HCT116 (cell line): ENCODE measurements at regions not wholly inside any gene's neighbourhood (a gene's known extent, or its start where the extent isn't known, plus 50 kb on each side); places are given as distances from the start of the nearest gene placed in this dataset.

ENCODE experiments used
- ATAC-seq: fragments of 200-7000 bp; cut with Tn5 transposase; 2 replicates; pipeline ENCODE4 v1.9.1; 2020; ENCODE audit warnings: mild to moderate bottlenecking, moderate library complexity
- BruUV-seq: library from RNA; stranded (reverse); fragments of 400-500 nt; replicated peaks from 2 replicates; lab custom pipeline; 2021; lab: Mats Ljungman, UMichigan
- CTCF ChIA-PET: fragments of 300-600 bp; sonication (Branson Sonifier 250); formaldehyde crosslinking; loops from one replicate; lab custom pipeline; 2021; ENCODE audit warnings: antibody characterized with exemption; lab: Charles Lee
- POLR2A ChIA-PET: fragments of 300-600, 350-600 bp; sonication (Branson Sonifier 250); formaldehyde crosslinking; loops from one replicate; lab custom pipeline; 2021; ENCODE audit warnings: antibody characterized with exemption; lab: Charles Lee
- RAD21 ChIA-PET, 2 experiments: fragments of 300-600 bp; sonication (Branson Sonifier 250); formaldehyde crosslinking; loops; one replicate each; lab custom pipeline; 2023; ENCODE audit warnings: low total read pairs in 2 of 2; ENCODE audit not compliant: uncharacterized antibody in 2 of 2, unreplicated experiment in 2 of 2, low non-redundant PET in 1 of 2; lab: Charles Lee
- DNase-seq: peaks from one replicate; pipeline ENCODE4 v3.0.0-alpha.2; 2010; ENCODE audit warnings: low read depth, low spot score
- H2AFZ ChIP-seq: fragments of 200-600 bp; shearing (Covaris generic), sonication (generic); 2 replicates; pipeline ENCODE4 v1.6.1; 2017; ENCODE audit warnings: low read depth, mixed run types, mixed read lengths, antibody characterized with exemption, low read length; ENCODE audit not compliant: poor library complexity, severe bottlenecking
- H3K27ac ChIP-seq: 2 replicates; pipeline ENCODE4 v1.5.1; 2012; ENCODE audit warnings: low read depth, low read length
- H3K27me3 ChIP-seq: fragments of 200-600 bp; sonication (generic); 2 replicates; pipeline ENCODE4 v1.6.1; 2016; ENCODE audit warnings: mixed run types, low read length, mixed read lengths; ENCODE audit not compliant: insufficient read depth
- H3K36me3 ChIP-seq, 2 experiments: fragments of 200-500 bp in 1 of 2; fragments of 200-600 bp in 1 of 2; sonication (Bioruptor generic) in 1 of 2; sonication (generic) in 1 of 2; 2 replicates each; pipeline versions ENCODE4 v1.5.1 to v1.6.1; 2014 to 2016; ENCODE audit warnings: low read length in 2 of 2, inconsistent platforms in 1 of 2, mixed read lengths in 1 of 2, mixed run types in 1 of 2; ENCODE audit not compliant: insufficient read depth in 2 of 2, control insufficient read depth in 1 of 2
- H3K4me1 ChIP-seq, 2 experiments: fragments of 200-600 bp in 1 of 2; sonication (generic) in 1 of 2; 2 replicates each; pipeline versions ENCODE4 v1.5.1 to v1.6.1; 2012 to 2017; ENCODE audit warnings: low read length in 2 of 2, inconsistent platforms in 1 of 2, mild to moderate bottlenecking in 1 of 2, mixed read lengths in 1 of 2, mixed run types in 1 of 2, moderate library complexity in 1 of 2; ENCODE audit not compliant: insufficient read depth in 2 of 2, control insufficient read depth in 1 of 2
- H3K4me2 ChIP-seq: fragments of 200-600 bp; sonication (generic); 2 replicates; pipeline ENCODE4 v1.6.1; 2017; ENCODE audit warnings: mixed run types, low read length, mixed read lengths
- H3K4me3 ChIP-seq, 2 experiments: fragments of 200-600 bp in 1 of 2; sonication (generic) in 1 of 2; replicated peaks in 1 of 2; 2 replicates each; pipeline ENCODE4 v1.5.1; 2011 to 2016; ENCODE audit warnings: low read length in 2 of 2, control low read depth in 1 of 2, low read depth in 1 of 2, mild to moderate bottlenecking in 1 of 2, mixed read lengths in 1 of 2, mixed run types in 1 of 2
- H3K79me2 ChIP-seq: fragments of 200-600 bp; sonication (generic); 2 replicates; pipeline ENCODE4 v1.6.1; 2017; ENCODE audit warnings: mild to moderate bottlenecking, mixed run types, low read length, moderate library complexity, mixed read lengths; ENCODE audit not compliant: insufficient read depth
- H3K9ac ChIP-seq: fragments of 200-600 bp; sonication (generic); 2 replicates; pipeline ENCODE4 v1.6.1; 2016; ENCODE audit warnings: low read length, mixed read lengths
- H3K9me2 ChIP-seq: fragments of 200-600 bp; sonication (generic), shearing (Covaris generic); 2 replicates; pipeline ENCODE4 v1.6.1; 2017; ENCODE audit warnings: mixed run types, mild to moderate bottlenecking, moderate library complexity; ENCODE audit not compliant: insufficient read depth
- H3K9me3 ChIP-seq, 2 experiments: fragments of 200-500 bp in 1 of 2; fragments of 200-600 bp in 1 of 2; sonication (Bioruptor generic) in 1 of 2; sonication (generic) in 1 of 2; 2 replicates each; pipeline ENCODE4 v1.6.1; 2014 to 2017; ENCODE audit warnings: low read length in 2 of 2, mixed read lengths in 2 of 2, inconsistent platforms in 1 of 2, low read depth in 1 of 2, mild to moderate bottlenecking in 1 of 2, mixed run types in 1 of 2, moderate library complexity in 1 of 2; ENCODE audit not compliant: control insufficient read depth in 1 of 2, insufficient read depth in 1 of 2
- H4K20me1 ChIP-seq: fragments of 200-600 bp; sonication (generic), shearing (Covaris generic); 2 replicates; pipeline ENCODE4 v1.6.1; 2017; ENCODE audit warnings: mixed run types, mild to moderate bottlenecking, moderate library complexity; ENCODE audit not compliant: insufficient read depth
- CEBPB ChIP-seq: IDR thresholded peaks from 2 replicates; pipeline ENCODE4 v1.6.1; 2012; ENCODE audit warnings: low read depth
- ELF1 ChIP-seq: IDR thresholded peaks from 2 replicates; pipeline ENCODE4 v1.6.1; 2012; ENCODE audit warnings: low read depth, borderline replicate concordance
- FOSL1 ChIP-seq: IDR thresholded peaks from 2 replicates; pipeline ENCODE4 v1.6.1; 2012; ENCODE audit warnings: low read depth
- RAD21 ChIP-seq: IDR thresholded peaks from 2 replicates; pipeline ENCODE4 v1.6.1; 2012; ENCODE audit warnings: low read depth, mild to moderate bottlenecking
- SIN3A ChIP-seq: IDR thresholded peaks from 2 replicates; pipeline ENCODE4 v1.6.1; 2012; ENCODE audit warnings: low read depth
- TCF7L2 ChIP-seq: IDR thresholded peaks from 2 replicates; pipeline ENCODE4 v1.7.0; 2011; ENCODE audit warnings: borderline replicate concordance, inconsistent platforms; ENCODE audit not compliant: insufficient read depth, insufficient read length; ENCODE audit errors: extremely low read depth
- YY1 ChIP-seq: IDR thresholded peaks from 2 replicates; pipeline ENCODE4 v1.6.1; 2011; ENCODE audit warnings: low read length, low read depth, moderate library complexity, mild to moderate bottlenecking; ENCODE audit not compliant: insufficient replicate concordance; ENCODE audit errors: extremely low read depth
- ZFX ChIP-seq: fragments of 450-650 bp; IDR thresholded peaks from 2 replicates; pipeline ENCODE4 v1.6.1; 2017
- ZNF274 ChIP-seq: fragments of 200-500 bp; sonication (Bioruptor generic); IDR thresholded peaks from 2 replicates; pipeline ENCODE4 v1.6.1; 2014; ENCODE audit warnings: mild to moderate bottlenecking, low read depth, low read length, inconsistent platforms
- intact Hi-C: fragments of 100-400 bp; cut with micrococcal nuclease; formaldehyde crosslinking; loops from 2 replicates; pipeline ENCODE4 v1.10.0; 2022
- TF ChIP-seq, protein P1 (sequence below): IDR thresholded peaks from 2 replicates; pipeline ENCODE4 v1.6.1; 2012; ENCODE audit warnings: low read depth

DNA sequence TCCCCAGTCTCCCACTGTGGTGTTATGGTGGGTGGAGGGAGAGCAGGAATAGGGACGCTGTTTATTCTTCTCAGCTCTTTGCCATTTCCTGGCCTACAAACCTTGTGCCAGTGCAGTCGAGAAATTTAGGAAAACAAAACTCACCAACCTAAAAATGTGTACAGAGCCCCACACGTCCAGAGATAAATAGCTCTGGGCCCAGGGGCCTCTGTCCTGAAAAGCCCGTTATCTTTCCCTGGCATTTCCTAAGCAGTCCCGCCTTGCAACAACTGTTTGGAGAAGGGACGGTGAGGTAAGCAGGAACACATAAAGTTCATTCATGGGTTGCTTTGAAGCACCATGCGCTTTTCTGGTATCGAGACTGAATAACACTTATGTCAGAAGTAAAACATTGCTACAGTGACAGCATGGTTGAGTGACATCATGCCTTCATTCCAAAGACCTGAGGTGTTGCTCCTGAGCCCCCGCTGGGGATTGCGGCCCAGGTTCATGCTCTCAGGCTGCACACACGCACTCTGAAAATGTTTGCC lies 80.1 kb upstream of the NXT1 start (continued):
- TF ChIP-seq, protein P1, sequence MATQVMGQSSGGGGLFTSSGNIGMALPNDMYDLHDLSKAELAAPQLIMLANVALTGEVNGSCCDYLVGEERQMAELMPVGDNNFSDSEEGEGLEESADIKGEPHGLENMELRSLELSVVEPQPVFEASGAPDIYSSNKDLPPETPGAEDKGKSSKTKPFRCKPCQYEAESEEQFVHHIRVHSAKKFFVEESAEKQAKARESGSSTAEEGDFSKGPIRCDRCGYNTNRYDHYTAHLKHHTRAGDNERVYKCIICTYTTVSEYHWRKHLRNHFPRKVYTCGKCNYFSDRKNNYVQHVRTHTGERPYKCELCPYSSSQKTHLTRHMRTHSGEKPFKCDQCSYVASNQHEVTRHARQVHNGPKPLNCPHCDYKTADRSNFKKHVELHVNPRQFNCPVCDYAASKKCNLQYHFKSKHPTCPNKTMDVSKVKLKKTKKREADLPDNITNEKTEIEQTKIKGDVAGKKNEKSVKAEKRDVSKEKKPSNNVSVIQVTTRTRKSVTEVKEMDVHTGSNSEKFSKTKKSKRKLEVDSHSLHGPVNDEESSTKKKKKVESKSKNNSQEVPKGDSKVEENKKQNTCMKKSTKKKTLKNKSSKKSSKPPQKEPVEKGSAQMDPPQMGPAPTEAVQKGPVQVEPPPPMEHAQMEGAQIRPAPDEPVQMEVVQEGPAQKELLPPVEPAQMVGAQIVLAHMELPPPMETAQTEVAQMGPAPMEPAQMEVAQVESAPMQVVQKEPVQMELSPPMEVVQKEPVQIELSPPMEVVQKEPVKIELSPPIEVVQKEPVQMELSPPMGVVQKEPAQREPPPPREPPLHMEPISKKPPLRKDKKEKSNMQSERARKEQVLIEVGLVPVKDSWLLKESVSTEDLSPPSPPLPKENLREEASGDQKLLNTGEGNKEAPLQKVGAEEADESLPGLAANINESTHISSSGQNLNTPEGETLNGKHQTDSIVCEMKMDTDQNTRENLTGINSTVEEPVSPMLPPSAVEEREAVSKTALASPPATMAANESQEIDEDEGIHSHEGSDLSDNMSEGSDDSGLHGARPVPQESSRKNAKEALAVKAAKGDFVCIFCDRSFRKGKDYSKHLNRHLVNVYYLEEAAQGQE, result no peak
- TF ChIP-seq SIN3A, result no peak
- no peak for TF ChIP-seq FOSL1
- TF ChIP-seq ELF1, result no peak
- no peak for TF ChIP-seq ZNF274

DNA sequence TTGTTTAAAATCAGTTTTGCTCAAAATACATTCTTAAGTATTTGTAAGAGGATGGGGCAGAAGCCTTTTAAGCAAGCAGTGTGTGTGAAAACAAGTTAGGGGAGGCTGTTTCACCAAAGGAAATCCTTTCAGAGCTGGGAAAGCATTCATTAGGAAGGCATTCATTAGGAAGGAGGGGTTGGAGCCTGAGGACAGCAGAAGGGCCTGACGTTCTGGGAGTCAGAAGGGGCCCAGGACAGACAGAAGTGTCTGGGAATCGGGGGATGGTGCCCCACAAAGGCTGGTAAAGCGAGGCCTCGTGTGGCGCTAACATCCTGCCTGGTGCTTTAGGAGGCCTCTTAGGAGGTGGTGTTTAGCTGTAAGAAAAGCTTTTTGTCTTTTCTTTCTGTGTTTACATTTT lies 80.6 kb upstream of the NXT1 start:
- H3K27me3 ChIP-seq, result peaks cover 6% of the 10 kb centered on the region; the same call in 1 of the 2 replicates
- H4K20me1 ChIP-seq, result no peaks in the 10 kb centered on the region
- H3K36me3 ChIP-seq, result no peaks in the 10 kb centered on the region
- CTCF ChIA-PET, result no interaction called here
- H3K79me2 ChIP-seq, result no peaks in the 10 kb centered on the region
- no peak overlapping the region for H3K9ac ChIP-seq
- H3K27ac ChIP-seq, result no peak overlapping the region
- BruUV-seq, result no TSS peak
- no peaks in the 10 kb centered on the region for H3K4me1 ChIP-seq
- H3K4me3 ChIP-seq, result no peak overlapping the region
- H3K9me2 ChIP-seq, result no peaks in the 10 kb centered on the region
- TF ChIP-seq RAD21 (no peak), CEBPB (no peak), YY1 (no peak), TCF7L2 (no peak), SIN3A (no peak), ZNF274 (no peak), ZFX (no peak)
- TF ChIP-seq, all 23 proteins: peak for 0
- Histone ChIP-seq H2AFZ (no peak overlapping the region), H3K4me2 (no peak overlapping the region), H3K9me3 (no peaks in the 10 kb centered on the region)
- DNase-seq (no peak), ATAC-seq (no peak)
- ChIA-PET RAD21 (no interaction called here), POLR2A (no interaction called here)
- intact Hi-C loops, result no loop called here
